Panc1 (cell line): ENCODE measurements at regions not wholly inside any gene's neighbourhood (a gene's known extent, or its start where the extent isn't known, plus 50 kb on each side); places are given as distances from the start of the nearest gene placed in this dataset.

Source experiments
- ATAC-seq: fragments of 200-7000 bp; cut with Tn5 transposase; 2 replicates; pipeline ENCODE4 v1.9.1; 2020; ENCODE audit warnings: mild to moderate bottlenecking, moderate library complexity
- BruUV-seq: library from RNA; stranded (reverse); fragments of 400-500 nt; replicated peaks from 2 replicates; lab custom pipeline; 2021; lab: Mats Ljungman, UMichigan
- CTCF ChIA-PET: fragments of 300-600 bp; sonication (Branson Sonifier 250); formaldehyde crosslinking; loops from one replicate; lab custom pipeline; 2022; ENCODE audit warnings: antibody characterized with exemption; lab: Charles Lee
- POLR2A ChIA-PET: fragments of 300-600 bp; sonication (Branson Sonifier 250); formaldehyde crosslinking; loops from one replicate; lab custom pipeline; 2022; ENCODE audit warnings: antibody characterized with exemption; lab: Charles Lee
- DNase-seq: peaks from one replicate; pipeline ENCODE4 v3.0.0-alpha.2; 2010; ENCODE audit warnings: low read depth, low spot score
- H3K27ac ChIP-seq: 2 replicates; pipeline ENCODE4 v1.5.1; 2011; ENCODE audit warnings: mild to moderate bottlenecking, low read length, inconsistent platforms
- H3K27me3 ChIP-seq: fragments of 200-500 bp; sonication (Bioruptor generic); 2 replicates; pipeline ENCODE4 v1.6.0; 2014; ENCODE audit warnings: low read length, inconsistent platforms; ENCODE audit not compliant: control insufficient read depth, insufficient read depth
- H3K36me3 ChIP-seq: fragments of 200-500 bp; sonication (Bioruptor generic); 2 replicates; pipeline ENCODE4 v1.5.1; 2014; ENCODE audit warnings: inconsistent platforms, mild to moderate bottlenecking, low read length, moderate library complexity; ENCODE audit not compliant: control insufficient read depth, insufficient read depth
- H3K4me1 ChIP-seq: 2 replicates; pipeline ENCODE4 v1.5.1; 2011; ENCODE audit warnings: inconsistent platforms, mild to moderate bottlenecking, low read length, moderate library complexity; ENCODE audit not compliant: control insufficient read depth, insufficient read depth
- H3K4me3 ChIP-seq, 2 experiments: 2 replicates each; pipeline ENCODE4 v1.5.1; 2011 to 2012; ENCODE audit warnings: low read depth in 2 of 2, low read length in 2 of 2, mild to moderate bottlenecking in 2 of 2, inconsistent platforms in 1 of 2, moderate library complexity in 1 of 2
- H3K9me3 ChIP-seq: fragments of 200-500 bp; sonication (Bioruptor generic); 2 replicates; pipeline ENCODE4 v1.5.1; 2014; ENCODE audit warnings: low read depth, mild to moderate bottlenecking, inconsistent platforms, low read length, moderate library complexity; ENCODE audit not compliant: control insufficient read depth, insufficient read depth
- CTCF ChIP-seq: fragments of 450-650 bp; IDR thresholded peaks from 2 replicates; pipeline ENCODE4 v1.5.1; 2017; ENCODE audit warnings: mild to moderate bottlenecking
- POLR2AphosphoS5 ChIP-seq: IDR thresholded peaks from 2 replicates; pipeline ENCODE4 v1.6.1; 2012; ENCODE audit warnings: mild to moderate bottlenecking, low read depth, low read length, moderate library complexity
- SIN3A ChIP-seq: IDR thresholded peaks from 2 replicates; pipeline ENCODE4 v1.6.1; 2012; ENCODE audit warnings: low read depth, mild to moderate bottlenecking, low read length, moderate library complexity, borderline replicate concordance; ENCODE audit not compliant: insufficient read depth
- TCF7L2 ChIP-seq: IDR thresholded peaks from 2 replicates; pipeline ENCODE4 v1.6.1; 2011; ENCODE audit warnings: mild to moderate bottlenecking, low read depth, low read length, inconsistent platforms
- in situ Hi-C: cut with HindIII; loops from 2 replicates; pipeline ENCODE4 v1.10.0; 2016; ENCODE audit warnings: low sequenced_read_pairs, low pct_unique_long_range_greater_than_20kb
- intact Hi-C: fragments of 100-400 bp; cut with micrococcal nuclease; formaldehyde crosslinking; loops from one replicate; pipeline ENCODE4 v1.10.0; 2022; ENCODE audit not compliant: unreplicated experiment
- TF ChIP-seq, protein P1 (sequence below), 2 experiments: IDR thresholded peaks; 2 replicates each; pipeline ENCODE4 v1.6.1; 2011 to 2012; ENCODE audit warnings: low read depth in 2 of 2, control low read depth in 1 of 2, low read length in 1 of 2, mild to moderate bottlenecking in 1 of 2, moderate library complexity in 1 of 2; ENCODE audit not compliant: insufficient read depth in 1 of 2

- intact Hi-C loops = loop anchor here (5.0 kb wide), 1 partner anchor 364 kb away; no protein-coding TSS in a partner anchor
Measured at GRCh38 chr6:166778046-166778445, 151.0 kb upstream of the RPS6KA2 start.

DNA sequence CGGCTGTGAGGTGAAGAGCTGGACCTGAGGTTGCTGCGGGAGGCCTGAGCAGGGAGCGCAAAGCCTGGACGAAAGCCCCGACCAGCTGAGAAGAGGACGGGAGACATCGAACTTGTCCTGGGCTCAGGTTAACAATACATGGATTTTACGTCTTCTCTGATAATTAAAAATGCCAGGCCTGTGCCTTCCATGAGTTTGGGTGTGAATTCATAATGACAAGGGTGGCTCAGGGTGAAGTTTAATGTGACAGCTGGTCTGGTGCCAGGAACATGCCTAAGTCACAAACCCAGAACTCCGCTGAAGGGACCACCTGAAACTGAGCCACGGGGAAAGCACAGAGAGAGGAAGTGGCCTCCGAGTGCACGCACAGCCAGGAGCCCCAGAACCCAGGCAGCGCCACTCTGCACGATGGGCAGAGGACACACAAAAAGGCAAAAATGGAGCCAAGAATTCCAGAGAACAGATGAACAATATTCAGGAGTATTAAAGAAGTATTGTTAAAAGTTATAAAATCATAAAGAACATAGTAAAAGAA lies 150.1 kb upstream of the RPS6KA2 start:
- DNase-seq = no peak
- intact Hi-C loops (loop anchor here (5.0 kb wide), 1 partner anchor 365 kb away; no protein-coding TSS in a partner anchor), in situ Hi-C loops (no loop called here)
- no peaks in the 10 kb centered on the region for H3K9me3 ChIP-seq
- peaks cover 10% of the 10 kb centered on the region for H3K4me1 ChIP-seq
- no peak for TF ChIP-seq SIN3A
- TF ChIP-seq TCF7L2 = no peak
- no peak for TF ChIP-seq CTCF
- TF ChIP-seq POLR2AphosphoS5 = no peak
- TF ChIP-seq, protein P1, sequence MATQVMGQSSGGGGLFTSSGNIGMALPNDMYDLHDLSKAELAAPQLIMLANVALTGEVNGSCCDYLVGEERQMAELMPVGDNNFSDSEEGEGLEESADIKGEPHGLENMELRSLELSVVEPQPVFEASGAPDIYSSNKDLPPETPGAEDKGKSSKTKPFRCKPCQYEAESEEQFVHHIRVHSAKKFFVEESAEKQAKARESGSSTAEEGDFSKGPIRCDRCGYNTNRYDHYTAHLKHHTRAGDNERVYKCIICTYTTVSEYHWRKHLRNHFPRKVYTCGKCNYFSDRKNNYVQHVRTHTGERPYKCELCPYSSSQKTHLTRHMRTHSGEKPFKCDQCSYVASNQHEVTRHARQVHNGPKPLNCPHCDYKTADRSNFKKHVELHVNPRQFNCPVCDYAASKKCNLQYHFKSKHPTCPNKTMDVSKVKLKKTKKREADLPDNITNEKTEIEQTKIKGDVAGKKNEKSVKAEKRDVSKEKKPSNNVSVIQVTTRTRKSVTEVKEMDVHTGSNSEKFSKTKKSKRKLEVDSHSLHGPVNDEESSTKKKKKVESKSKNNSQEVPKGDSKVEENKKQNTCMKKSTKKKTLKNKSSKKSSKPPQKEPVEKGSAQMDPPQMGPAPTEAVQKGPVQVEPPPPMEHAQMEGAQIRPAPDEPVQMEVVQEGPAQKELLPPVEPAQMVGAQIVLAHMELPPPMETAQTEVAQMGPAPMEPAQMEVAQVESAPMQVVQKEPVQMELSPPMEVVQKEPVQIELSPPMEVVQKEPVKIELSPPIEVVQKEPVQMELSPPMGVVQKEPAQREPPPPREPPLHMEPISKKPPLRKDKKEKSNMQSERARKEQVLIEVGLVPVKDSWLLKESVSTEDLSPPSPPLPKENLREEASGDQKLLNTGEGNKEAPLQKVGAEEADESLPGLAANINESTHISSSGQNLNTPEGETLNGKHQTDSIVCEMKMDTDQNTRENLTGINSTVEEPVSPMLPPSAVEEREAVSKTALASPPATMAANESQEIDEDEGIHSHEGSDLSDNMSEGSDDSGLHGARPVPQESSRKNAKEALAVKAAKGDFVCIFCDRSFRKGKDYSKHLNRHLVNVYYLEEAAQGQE (IDR thresholded peaks at IDR 0.05; ENCODE audit: insufficient read depth in 1 of 2, low read depth in 2 of 2, low read length in 1 of 2) = no peak
- POLR2A ChIA-PET = no interaction called here
- CTCF ChIA-PET = interaction anchor here (0.5 kb wide), 1 partner anchor 770 kb away, joined by 9 read pairs; no protein-coding TSS in a partner anchor
- no peak overlapping the region for H3K27ac ChIP-seq
- no peak overlapping the region for H3K4me3 ChIP-seq
- peaks cover 13% of the 10 kb centered on the region; the same call in 1 of the 2 replicates for H3K27me3 ChIP-seq
- ATAC-seq = no peak
- no peaks in the 10 kb centered on the region for H3K36me3 ChIP-seq
- BruUV-seq = no TSS peak

More at GRCh38 chr6:166778046-166778445, 151.0 kb upstream of the RPS6KA2 start:
- no peak for ATAC-seq
- POLR2A ChIA-PET = no interaction called here
- BruUV-seq = no TSS peak
- Histone ChIP-seq H3K4me3 (no peak overlapping the region), H3K4me1 (peaks cover 8% of the 10 kb centered on the region), H3K9me3 (no peaks in the 10 kb centered on the region), H3K27me3 (peaks cover 13% of the 10 kb centered on the region; the same call in 1 of the 2 replicates), H3K36me3 (no peaks in the 10 kb centered on the region), H3K27ac (no peak overlapping the region)
- in situ Hi-C loops = no loop called here
- no peak for DNase-seq
- CTCF ChIA-PET = no interaction called here
- TF ChIP-seq CTCF (no peak), TCF7L2 (no peak), POLR2AphosphoS5 (no peak), SIN3A (no peak)
- TF ChIP-seq, protein P1 (IDR thresholded peaks at IDR 0.05; ENCODE audit: insufficient read depth in 1 of 2, low read depth in 2 of 2, low read length in 1 of 2) = no peak
